ENCODE measurements at regions not wholly inside any gene's neighbourhood (a gene's known extent, or its start where the extent isn't known, plus 50 kb on each side); places are given as distances from the start of the nearest gene placed in this dataset.

DNA sequence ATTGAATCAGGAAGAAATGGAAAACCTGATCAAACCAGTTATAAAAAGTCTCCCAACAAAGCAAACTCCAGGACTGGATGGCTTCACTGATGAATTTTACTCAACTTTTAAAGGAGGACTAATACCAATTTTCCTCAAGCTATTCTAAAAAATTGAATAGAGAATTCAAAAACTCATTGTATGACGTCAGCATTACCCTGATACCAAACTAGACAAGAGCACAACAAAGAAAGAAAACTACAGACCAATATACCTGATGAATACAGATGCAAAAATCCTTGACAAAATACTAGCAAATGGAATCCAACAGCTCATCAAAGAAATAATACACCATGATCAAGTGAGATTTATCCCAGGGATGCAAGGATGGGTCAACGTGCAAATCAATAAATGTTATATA is 172.9 kb downstream of the FNDC1 start:
- TF ChIP-seq, protein P1, sequence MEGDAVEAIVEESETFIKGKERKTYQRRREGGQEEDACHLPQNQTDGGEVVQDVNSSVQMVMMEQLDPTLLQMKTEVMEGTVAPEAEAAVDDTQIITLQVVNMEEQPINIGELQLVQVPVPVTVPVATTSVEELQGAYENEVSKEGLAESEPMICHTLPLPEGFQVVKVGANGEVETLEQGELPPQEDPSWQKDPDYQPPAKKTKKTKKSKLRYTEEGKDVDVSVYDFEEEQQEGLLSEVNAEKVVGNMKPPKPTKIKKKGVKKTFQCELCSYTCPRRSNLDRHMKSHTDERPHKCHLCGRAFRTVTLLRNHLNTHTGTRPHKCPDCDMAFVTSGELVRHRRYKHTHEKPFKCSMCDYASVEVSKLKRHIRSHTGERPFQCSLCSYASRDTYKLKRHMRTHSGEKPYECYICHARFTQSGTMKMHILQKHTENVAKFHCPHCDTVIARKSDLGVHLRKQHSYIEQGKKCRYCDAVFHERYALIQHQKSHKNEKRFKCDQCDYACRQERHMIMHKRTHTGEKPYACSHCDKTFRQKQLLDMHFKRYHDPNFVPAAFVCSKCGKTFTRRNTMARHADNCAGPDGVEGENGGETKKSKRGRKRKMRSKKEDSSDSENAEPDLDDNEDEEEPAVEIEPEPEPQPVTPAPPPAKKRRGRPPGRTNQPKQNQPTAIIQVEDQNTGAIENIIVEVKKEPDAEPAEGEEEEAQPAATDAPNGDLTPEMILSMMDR (IDR thresholded peaks at IDR 0.05; ENCODE audit: low read length): no peak
- TF ChIP-seq EZH2 (IDR thresholded peaks at IDR 0.05; ENCODE audit: borderline replicate concordance, low read length): no peak
